Liver (tissue), 8 donors: ENCODE measurements at regions not wholly inside any gene's neighbourhood (a gene's known extent, or its start where the extent isn't known, plus 50 kb on each side); places are given as distances from the start of the nearest gene placed in this dataset.

ENCODE experiments used
- DNase-seq: peaks from one replicate; pipeline ENCODE4 v3.0.0-alpha.2; 2017; ENCODE audit warnings: low spot score
- H3K27ac ChIP-seq, 2 donors: one replicate each; pipeline ENCODE4 v1.7.0; 2013; ENCODE audit warnings: inconsistent platforms in 2 of 2, low read length in 2 of 2, control low read depth in 1 of 2, low read depth in 1 of 2, mild to moderate bottlenecking in 1 of 2
- H3K27me3 ChIP-seq, 4 donors: one replicate each; pipeline versions ENCODE4 v1.6.1 to v1.7.0; 2013; ENCODE audit warnings: low read length in 3 of 4, inconsistent platforms in 1 of 4, mild to moderate bottlenecking in 1 of 4, moderate library complexity in 1 of 4; ENCODE audit not compliant: control insufficient read depth in 4 of 4, insufficient read depth in 4 of 4
- H3K36me3 ChIP-seq, 4 donors: one replicate each; pipeline versions ENCODE4 v1.6.1 to v1.7.0; 2013; ENCODE audit warnings: low read length in 3 of 4, mild to moderate bottlenecking in 3 of 4, low read depth in 1 of 4, moderate library complexity in 1 of 4; ENCODE audit not compliant: control insufficient read depth in 4 of 4, insufficient read depth in 3 of 4
- H3K4me1 ChIP-seq, 4 donors: one replicate each; pipeline versions ENCODE4 v1.6.1 to v1.7.0; 2013; ENCODE audit warnings: low read length in 3 of 4, mild to moderate bottlenecking in 3 of 4, moderate library complexity in 1 of 4; ENCODE audit not compliant: control insufficient read depth in 4 of 4, insufficient read depth in 4 of 4
- H3K4me3 ChIP-seq, 3 donors: one replicate each; pipeline versions ENCODE4 v1.6.1 to v1.7.0; 2013; ENCODE audit warnings: low read length in 3 of 3, control low read depth in 1 of 3, low read depth in 1 of 3, mild to moderate bottlenecking in 1 of 3
- H3K9ac ChIP-seq, 2 donors: one replicate each; pipeline ENCODE4 v1.7.0; 2013; ENCODE audit warnings: low read length in 2 of 2, mild to moderate bottlenecking in 2 of 2, moderate library complexity in 2 of 2, control low read depth in 1 of 2, low read depth in 1 of 2
- H3K9me3 ChIP-seq, 4 donors: one replicate each; pipeline versions ENCODE4 v1.6.1 to v1.7.0; 2013; ENCODE audit warnings: low read length in 3 of 4; ENCODE audit not compliant: control insufficient read depth in 4 of 4
- EGR1 ChIP-seq, 2 donors: IDR thresholded peaks; 2 replicates each; pipeline ENCODE4 v1.6.1; 2016 to 2018; ENCODE audit warnings: antibody characterized with exemption in 2 of 2, low read depth in 2 of 2
- JUND ChIP-seq, 2 donors: IDR thresholded peaks; 2 replicates each; pipeline ENCODE4 v1.6.1; 2016; ENCODE audit warnings: antibody characterized with exemption in 2 of 2
- NR2F2 ChIP-seq: IDR thresholded peaks from 2 replicates; pipeline ENCODE4 v1.6.1; 2016; ENCODE audit warnings: antibody characterized with exemption
- RAD21 ChIP-seq, 2 donors: IDR thresholded peaks; 2 replicates each; pipeline ENCODE4 v1.6.1; 2016; ENCODE audit warnings: antibody characterized with exemption in 2 of 2, mild to moderate bottlenecking in 2 of 2
- RXRA ChIP-seq, 2 donors: IDR thresholded peaks; 2 replicates each; pipeline ENCODE4 v1.6.1; 2017 to 2018; ENCODE audit warnings: antibody characterized with exemption in 2 of 2, mild to moderate bottlenecking in 1 of 2
- SP1 ChIP-seq: IDR thresholded peaks from 2 replicates; pipeline ENCODE4 v1.6.1; 2018; ENCODE audit warnings: antibody characterized with exemption, mild to moderate bottlenecking
- TAF1 ChIP-seq: conservative IDR thresholded peaks from 2 replicates; pipeline ENCODE4 v1.6.1; 2016; ENCODE audit warnings: antibody characterized with exemption, mild to moderate bottlenecking
- YY1 ChIP-seq: IDR thresholded peaks from 2 replicates; pipeline ENCODE4 v1.6.1; 2016; ENCODE audit warnings: antibody characterized with exemption, mild to moderate bottlenecking
- WGBS: extraction: QIAGEN DNeasy Blood & Tissue Kit; methylation state at CpG from one replicate; pipeline ENCODE4 v1.1.7; 2013; 5-methylcytosine and 5-hydroxymethylcytosine counted together
- TF ChIP-seq, protein P1 (sequence below): IDR thresholded peaks from 2 replicates; pipeline ENCODE4 v1.6.1; 2016; ENCODE audit warnings: antibody characterized with exemption
- TF ChIP-seq, protein P2 (sequence below): IDR thresholded peaks from 2 replicates; pipeline ENCODE4 v1.6.1; 2016; ENCODE audit warnings: antibody characterized with exemption
- TF ChIP-seq, protein P3 (sequence below): fragments of 150-350 bp; IDR thresholded peaks from 2 replicates; pipeline ENCODE4 v1.5.1; 2017; ENCODE audit warnings: improper control_type of control experiment, low read depth, low read length; ENCODE audit not compliant: missing input control
- TF ChIP-seq, protein P4 (sequence below): IDR thresholded peaks from 2 replicates; pipeline ENCODE4 v1.6.1; 2016; ENCODE audit warnings: antibody characterized with exemption, mild to moderate bottlenecking
- donor health status: healthy.
- donor health status: healthy.
- donor health status: healthy.
- donor health status: healthy.
- donor health status: healthy.

DNA sequence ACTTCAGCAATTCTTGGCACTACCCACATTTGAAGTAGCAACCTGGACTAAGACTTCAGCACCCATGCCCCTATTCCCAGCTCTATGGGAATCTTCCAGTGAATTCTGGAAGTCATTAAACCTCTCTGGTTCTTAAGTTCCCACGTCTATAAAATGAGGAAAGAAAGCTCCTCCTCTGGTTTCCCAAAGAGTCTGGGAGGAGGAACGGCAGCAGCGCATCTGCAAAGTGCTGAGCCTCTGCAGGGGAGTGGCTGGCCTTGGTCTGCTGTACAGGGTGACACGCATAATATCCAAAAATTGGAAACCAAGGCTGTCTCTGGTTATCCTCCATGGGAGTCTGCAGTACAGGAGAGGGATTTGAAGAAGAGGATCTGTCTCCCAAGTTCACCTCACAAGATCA is 73.6 kb upstream of the TP53I11 start:
- Histone ChIP-seq H3K4me1 (peaks cover 0 to 3% (median 0%) of the 10 kb centered on the region in 4 donors), H3K27me3 (no peaks in the 10 kb centered on the region), H3K4me3 (no peak overlapping the region), H3K27ac (no peak overlapping the region), H3K9me3 (no peaks in the 10 kb centered on the region), H3K9ac (no peak overlapping the region), H3K36me3 (no peaks in the 10 kb centered on the region)
- no peak for TF ChIP-seq EGR1 (IDR thresholded peaks at IDR 0.05; ENCODE audit: low read depth in 2 of 2)
- no peak for TF ChIP-seq NR2F2
- no peak for TF ChIP-seq RXRA (IDR thresholded peaks at IDR 0.05)
- no peak for TF ChIP-seq RAD21 (IDR thresholded peaks at IDR 0.05)
- DNase-seq: no peak
- WGBS: 72% methylated on average over 4 of the region's 4 CpGs

DNA sequence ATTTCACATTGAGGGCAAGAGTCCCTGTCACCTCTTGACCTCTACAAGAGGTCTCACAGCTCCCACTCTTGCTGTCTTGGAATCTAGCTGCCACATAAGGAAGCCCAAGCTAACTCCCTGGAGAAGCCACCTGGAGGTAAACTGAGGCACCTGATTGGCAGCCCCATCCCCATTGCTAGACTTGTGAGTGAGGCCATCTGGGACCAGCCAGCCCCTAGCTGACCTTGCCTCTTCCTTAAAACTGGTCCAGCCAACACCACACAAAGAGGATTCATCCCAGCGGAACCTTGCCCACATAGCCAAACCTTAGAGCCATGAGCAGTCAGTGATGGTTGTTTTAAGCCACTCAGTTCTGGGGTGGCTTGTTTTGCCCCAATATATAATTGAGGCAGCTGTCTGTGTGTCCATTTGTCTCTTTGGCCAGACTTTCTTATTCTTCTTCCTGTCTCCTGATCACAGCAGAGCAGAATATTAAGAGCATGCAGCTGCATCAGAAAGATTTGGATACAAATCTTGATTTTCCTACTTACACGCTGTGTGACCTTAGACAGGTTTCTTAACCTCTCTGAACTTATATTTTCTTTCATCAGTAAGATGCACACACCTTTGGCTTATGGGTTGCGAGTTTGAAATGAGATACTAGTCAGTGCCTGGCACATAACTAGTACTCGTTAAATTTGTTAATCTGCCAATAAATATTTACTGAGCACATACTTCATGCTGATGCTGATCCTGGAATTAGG is 74.3 kb upstream of the TP53I11 start:
- 93% methylated on average over 4 of the region's 4 CpGs for WGBS
- H3K9ac ChIP-seq: no peak overlapping the region
- H3K4me3 ChIP-seq: no peak overlapping the region
- no peak overlapping the region for H3K27ac ChIP-seq
- peaks cover 0 to 3% (median 0%) of the 10 kb centered on the region in 4 donors for H3K4me1 ChIP-seq
- H3K9me3 ChIP-seq: no peaks in the 10 kb centered on the region
- DNase-seq: no peak
- H3K36me3 ChIP-seq: no peaks in the 10 kb centered on the region
- no peak for TF ChIP-seq RXRA (IDR thresholded peaks at IDR 0.05)
- TF ChIP-seq YY1: no peak
- TF ChIP-seq, protein P1, sequence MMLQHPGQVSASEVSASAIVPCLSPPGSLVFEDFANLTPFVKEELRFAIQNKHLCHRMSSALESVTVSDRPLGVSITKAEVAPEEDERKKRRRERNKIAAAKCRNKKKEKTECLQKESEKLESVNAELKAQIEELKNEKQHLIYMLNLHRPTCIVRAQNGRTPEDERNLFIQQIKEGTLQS: no peak
- TF ChIP-seq JUND (IDR thresholded peaks at IDR 0.05): no peak
- TF ChIP-seq, protein P2, sequence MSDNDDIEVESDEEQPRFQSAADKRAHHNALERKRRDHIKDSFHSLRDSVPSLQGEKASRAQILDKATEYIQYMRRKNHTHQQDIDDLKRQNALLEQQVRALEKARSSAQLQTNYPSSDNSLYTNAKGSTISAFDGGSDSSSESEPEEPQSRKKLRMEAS: no peak
- no peak for TF ChIP-seq RAD21 (IDR thresholded peaks at IDR 0.05)
- no peak for TF ChIP-seq SP1
- TF ChIP-seq, protein P3, sequence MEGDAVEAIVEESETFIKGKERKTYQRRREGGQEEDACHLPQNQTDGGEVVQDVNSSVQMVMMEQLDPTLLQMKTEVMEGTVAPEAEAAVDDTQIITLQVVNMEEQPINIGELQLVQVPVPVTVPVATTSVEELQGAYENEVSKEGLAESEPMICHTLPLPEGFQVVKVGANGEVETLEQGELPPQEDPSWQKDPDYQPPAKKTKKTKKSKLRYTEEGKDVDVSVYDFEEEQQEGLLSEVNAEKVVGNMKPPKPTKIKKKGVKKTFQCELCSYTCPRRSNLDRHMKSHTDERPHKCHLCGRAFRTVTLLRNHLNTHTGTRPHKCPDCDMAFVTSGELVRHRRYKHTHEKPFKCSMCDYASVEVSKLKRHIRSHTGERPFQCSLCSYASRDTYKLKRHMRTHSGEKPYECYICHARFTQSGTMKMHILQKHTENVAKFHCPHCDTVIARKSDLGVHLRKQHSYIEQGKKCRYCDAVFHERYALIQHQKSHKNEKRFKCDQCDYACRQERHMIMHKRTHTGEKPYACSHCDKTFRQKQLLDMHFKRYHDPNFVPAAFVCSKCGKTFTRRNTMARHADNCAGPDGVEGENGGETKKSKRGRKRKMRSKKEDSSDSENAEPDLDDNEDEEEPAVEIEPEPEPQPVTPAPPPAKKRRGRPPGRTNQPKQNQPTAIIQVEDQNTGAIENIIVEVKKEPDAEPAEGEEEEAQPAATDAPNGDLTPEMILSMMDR: no peak
- TF ChIP-seq TAF1: no peak
- no peak for TF ChIP-seq EGR1 (IDR thresholded peaks at IDR 0.05; ENCODE audit: low read depth in 2 of 2)
- TF ChIP-seq, protein P4, sequence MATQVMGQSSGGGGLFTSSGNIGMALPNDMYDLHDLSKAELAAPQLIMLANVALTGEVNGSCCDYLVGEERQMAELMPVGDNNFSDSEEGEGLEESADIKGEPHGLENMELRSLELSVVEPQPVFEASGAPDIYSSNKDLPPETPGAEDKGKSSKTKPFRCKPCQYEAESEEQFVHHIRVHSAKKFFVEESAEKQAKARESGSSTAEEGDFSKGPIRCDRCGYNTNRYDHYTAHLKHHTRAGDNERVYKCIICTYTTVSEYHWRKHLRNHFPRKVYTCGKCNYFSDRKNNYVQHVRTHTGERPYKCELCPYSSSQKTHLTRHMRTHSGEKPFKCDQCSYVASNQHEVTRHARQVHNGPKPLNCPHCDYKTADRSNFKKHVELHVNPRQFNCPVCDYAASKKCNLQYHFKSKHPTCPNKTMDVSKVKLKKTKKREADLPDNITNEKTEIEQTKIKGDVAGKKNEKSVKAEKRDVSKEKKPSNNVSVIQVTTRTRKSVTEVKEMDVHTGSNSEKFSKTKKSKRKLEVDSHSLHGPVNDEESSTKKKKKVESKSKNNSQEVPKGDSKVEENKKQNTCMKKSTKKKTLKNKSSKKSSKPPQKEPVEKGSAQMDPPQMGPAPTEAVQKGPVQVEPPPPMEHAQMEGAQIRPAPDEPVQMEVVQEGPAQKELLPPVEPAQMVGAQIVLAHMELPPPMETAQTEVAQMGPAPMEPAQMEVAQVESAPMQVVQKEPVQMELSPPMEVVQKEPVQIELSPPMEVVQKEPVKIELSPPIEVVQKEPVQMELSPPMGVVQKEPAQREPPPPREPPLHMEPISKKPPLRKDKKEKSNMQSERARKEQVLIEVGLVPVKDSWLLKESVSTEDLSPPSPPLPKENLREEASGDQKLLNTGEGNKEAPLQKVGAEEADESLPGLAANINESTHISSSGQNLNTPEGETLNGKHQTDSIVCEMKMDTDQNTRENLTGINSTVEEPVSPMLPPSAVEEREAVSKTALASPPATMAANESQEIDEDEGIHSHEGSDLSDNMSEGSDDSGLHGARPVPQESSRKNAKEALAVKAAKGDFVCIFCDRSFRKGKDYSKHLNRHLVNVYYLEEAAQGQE: no peak
- no peaks in the 10 kb centered on the region for H3K27me3 ChIP-seq
